A549 (cell line): ENCODE measurements at regions not wholly inside any gene's neighbourhood (a gene's known extent, or its start where the extent isn't known, plus 50 kb on each side); places are given as distances from the start of the nearest gene placed in this dataset.

ENCODE experiments used
- ATAC-seq, 2 experiments: fragments of 200-7000 bp in 1 of 2; fragments of >200 bp in 1 of 2; cut with Nextera tagmentation in 1 of 2; cut with Tn5 transposase in 1 of 2; 3 replicates each; pipeline versions ENCODE4 v1.8.0 to v1.9.1; 2018 to 2020; ENCODE audit warnings: mild to moderate bottlenecking in 1 of 2, moderate library complexity in 1 of 2
- CTCF ChIA-PET: fragments of 300-600 bp; sonication (Branson Sonifier 250); formaldehyde crosslinking; extraction: SDS; loops from one replicate; lab custom pipeline; 2021; ENCODE audit warnings: antibody characterized with exemption, inconsistent platforms; lab: Yijun Ruan, JAX
- POLR2A ChIA-PET: fragments of 350-600 bp; formaldehyde crosslinking; extraction: SDS; loops from one replicate; lab custom pipeline; 2021; ENCODE audit warnings: antibody characterized with exemption, inconsistent platforms; lab: Yijun Ruan, JAX
- DNase-seq, 2 experiments: peaks; one replicate each; pipeline versions ENCODE4 v3.0.0 to v3.0.0-alpha.2; 2011 to 2016; ENCODE audit warnings: low read depth in 1 of 2, low spot score in 1 of 2
- FAIRE-seq: peaks from 2 replicates; lab custom pipeline; 2011; peaks lifted over from hg19 to GRCh38; lab: Jason Lieb, UNC
- H3K27ac ChIP-seq, 2 experiments: fragments of >200 bp; sonication (Bioruptor Twin); formaldehyde crosslinking; 3 replicates each; pipeline ENCODE4 v1.5.1; 2016 to 2017
- H3K4me1 ChIP-seq: fragments of >200 bp; sonication (Bioruptor Twin); formaldehyde crosslinking; 3 replicates; pipeline ENCODE4 v1.6.1; 2016
- H3K4me2 ChIP-seq: fragments of >200 bp; sonication (Bioruptor Twin); formaldehyde crosslinking; 3 replicates; pipeline ENCODE4 v1.6.1; 2016
- H3K4me3 ChIP-seq: fragments of >200 bp; sonication (Bioruptor Twin); formaldehyde crosslinking; 3 replicates; pipeline ENCODE4 v1.5.1; 2016
- H3K9me3 ChIP-seq: fragments of >200 bp; sonication (Bioruptor Twin); formaldehyde crosslinking; 3 replicates; pipeline ENCODE4 v1.6.1; 2016
- ATOH8 ChIP-seq: fragments of 250-450 bp; sonication (Bioruptor Pico); IDR thresholded peaks from 2 replicates; pipeline ENCODE4 v1.5.0; 2020; ENCODE audit warnings: low read depth, mild to moderate bottlenecking, moderate library complexity
- CEBPB ChIP-seq, 2 experiments: fragments of >200 bp in 1 of 2; sonication (Bioruptor Twin) in 1 of 2; formaldehyde crosslinking in 1 of 2; IDR thresholded peaks; 2 replicates each; pipeline ENCODE4 v1.6.1; 2012 to 2016
- E2F6 ChIP-seq: IDR thresholded peaks from 2 replicates; pipeline ENCODE4 v1.6.1; 2012; ENCODE audit warnings: low read depth, borderline replicate concordance
- ESRRA ChIP-seq: fragments of 150-350 bp; IDR thresholded peaks from 2 replicates; pipeline ENCODE4 v1.6.1; 2014; ENCODE audit warnings: mild to moderate bottlenecking, low read length, borderline replicate concordance
- FOXS1 ChIP-seq: fragments of 250-450 bp; sonication (Bioruptor Pico); IDR thresholded peaks from 2 replicates; pipeline ENCODE4 v1.5.0; 2020; ENCODE audit warnings: mild to moderate bottlenecking, moderate library complexity
- HDAC2 ChIP-seq: fragments of 200-600 bp; sonication (generic); IDR thresholded peaks from 2 replicates; pipeline ENCODE4 v1.6.1; 2016
- HES2 ChIP-seq: fragments of >200 bp; sonication (Bioruptor Twin); formaldehyde crosslinking; IDR thresholded peaks from 2 replicates; pipeline ENCODE4 v1.6.1; 2016
- HMGXB4 ChIP-seq: fragments of 250-450 bp; sonication (Bioruptor Pico); IDR thresholded peaks from 2 replicates; pipeline ENCODE4 v1.5.0; 2021; ENCODE audit warnings: mild to moderate bottlenecking, moderate library complexity, borderline replicate concordance
- HOXA7 ChIP-seq: fragments of 250-450 bp; sonication (Bioruptor Pico); IDR thresholded peaks from 2 replicates; pipeline ENCODE4 v1.5.0; 2020; ENCODE audit warnings: mild to moderate bottlenecking, moderate library complexity
- HOXB5 ChIP-seq: fragments of 250-450 bp; sonication (Bioruptor Pico); IDR thresholded peaks from 2 replicates; pipeline ENCODE4 v1.5.0; 2020; ENCODE audit warnings: mild to moderate bottlenecking, moderate library complexity
- JUN ChIP-seq, 2 experiments: fragments of >200 bp; sonication (Bioruptor Twin); formaldehyde crosslinking; IDR thresholded peaks; 2 replicates in 1 of 2; 3 replicates in 1 of 2; pipeline ENCODE4 v1.6.1; 2016 to 2017
- JUNB ChIP-seq: fragments of >200 bp; sonication (Bioruptor Twin); formaldehyde crosslinking; IDR thresholded peaks from 2 replicates; pipeline ENCODE4 v1.6.1; 2016
- KDM1A ChIP-seq: fragments of 200-600 bp; sonication (generic); IDR thresholded peaks from 2 replicates; pipeline ENCODE4 v1.6.1; 2016; ENCODE audit warnings: low read depth, mild to moderate bottlenecking
- KDM5A ChIP-seq: fragments of 200-600 bp; sonication (generic); IDR thresholded peaks from 2 replicates; pipeline ENCODE4 v1.6.1; 2016; ENCODE audit warnings: antibody characterized with exemption, mild to moderate bottlenecking
- MAX ChIP-seq: IDR thresholded peaks from 2 replicates; pipeline ENCODE4 v1.6.1; 2012
- MYC ChIP-seq: IDR thresholded peaks from 2 replicates; pipeline ENCODE4 v1.6.1; 2012; ENCODE audit warnings: mild to moderate bottlenecking, inconsistent platforms, low read length, improper control_type of control experiment, borderline replicate concordance
- RARB ChIP-seq: fragments of 250-450 bp; sonication (Bioruptor Pico); IDR thresholded peaks from 2 replicates; pipeline ENCODE4 v1.8.0; 2021; ENCODE audit warnings: mild to moderate bottlenecking, moderate library complexity
- RCOR1 ChIP-seq: fragments of 150-350 bp; IDR thresholded peaks from 2 replicates; pipeline ENCODE4 v1.6.1; 2014; ENCODE audit warnings: antibody characterized with exemption, low read length, low read depth
- REST ChIP-seq: fragments of 200-600 bp; sonication (generic); IDR thresholded peaks from 2 replicates; pipeline ENCODE4 v1.6.1; 2016; ENCODE audit warnings: antibody characterized with exemption, mild to moderate bottlenecking, moderate library complexity
- RFX5 ChIP-seq: fragments of 450-650 bp; IDR thresholded peaks from 2 replicates; pipeline ENCODE4 v1.7.1; 2014; ENCODE audit warnings: antibody characterized with exemption, mild to moderate bottlenecking, moderate library complexity
- SREBF2 ChIP-seq: fragments of 450-650 bp; IDR thresholded peaks from 2 replicates; pipeline ENCODE4 v1.6.1; 2014; ENCODE audit warnings: mild to moderate bottlenecking, moderate library complexity
- ZC3H11A ChIP-seq: fragments of 450-650 bp; IDR thresholded peaks from 2 replicates; pipeline ENCODE4 v1.6.1; 2014; ENCODE audit warnings: antibody characterized with exemption, mild to moderate bottlenecking
- WGBS: methylation state at CpG from one replicate; pipeline ENCODE4 v1.1.6; 2017; ENCODE audit errors: missing lambda C conversion rate; 5-methylcytosine and 5-hydroxymethylcytosine counted together

- no peak for TF ChIP-seq CEBPB (IDR thresholded peaks at IDR 0.05)
- no peak for TF ChIP-seq JUN (IDR thresholded peaks at IDR 0.05)
- TF ChIP-seq RCOR1: no peak
- TF ChIP-seq KDM1A: no peak
Observed at GRCh38 chr3:156010829-156011228, 109.5 kb upstream of the KCNAB1 start (continued).

GRCh38 chr3:156014489-156014888 is 105.9 kb upstream of the KCNAB1 start:
- H3K9me3 ChIP-seq: no peaks in the 10 kb centered on the region
- no peaks in the 10 kb centered on the region for H3K4me1 ChIP-seq
- POLR2A ChIA-PET: no interaction called here
- no peak for TF ChIP-seq MAX
- TF ChIP-seq HOXA7 (CRISPR knock-in tag): no peak
- no peak for TF ChIP-seq HES2
- no peak for TF ChIP-seq JUNB
- no peak for TF ChIP-seq ZC3H11A
- TF ChIP-seq SREBF2: no peak
- TF ChIP-seq ESRRA: no peak
- no peak for TF ChIP-seq E2F6
- TF ChIP-seq ATOH8 (CRISPR knock-in tag): no peak
- TF ChIP-seq HDAC2: no peak
- TF ChIP-seq RARB: no peak
- no peak for TF ChIP-seq HMGXB4 (CRISPR knock-in tag)
- TF ChIP-seq CEBPB (IDR thresholded peaks at IDR 0.05): no peak
- TF ChIP-seq JUN (IDR thresholded peaks at IDR 0.05): no peak
- no peak for TF ChIP-seq RFX5
- no peak for TF ChIP-seq REST
- TF ChIP-seq MYC: no peak
- no peak for TF ChIP-seq KDM5A
- TF ChIP-seq FOXS1 (CRISPR knock-in tag): no peak
- no peak for TF ChIP-seq HOXB5 (CRISPR knock-in tag)
- TF ChIP-seq, all 56 proteins: peak for 0
- FAIRE-seq: no peak
- Histone ChIP-seq H3K27ac (no peak overlapping the region), H3K4me2 (no peak overlapping the region), H3K4me3 (no peak overlapping the region)
- no peak for DNase-seq
- ATAC-seq: no peak
- WGBS: 37% methylated on average over 4 of the region's 4 CpGs
- CTCF ChIA-PET: no interaction called here
